GM12878 (cell line): ENCODE measurements at regions not wholly inside any gene's neighbourhood (a gene's known extent, or its start where the extent isn't known, plus 50 kb on each side); places are given as distances from the start of the nearest gene placed in this dataset.

Source experiments
- CREM ChIP-seq: IDR thresholded peaks from 2 replicates; pipeline ENCODE4 v1.6.1; 2014; ENCODE audit warnings: antibody characterized with exemption, low read depth
- CTCF ChIP-seq, 3 experiments: IDR thresholded peaks in 2 of 3; conservative IDR thresholded peaks in 1 of 3; 2 replicates each; pipeline ENCODE4 v1.5.1; 2011; ENCODE audit warnings: low read depth in 3 of 3, low read length in 3 of 3, mild to moderate bottlenecking in 3 of 3, control low read depth in 2 of 3, moderate library complexity in 2 of 3, inconsistent platforms in 1 of 3, mixed read lengths in 1 of 3; ENCODE audit not compliant: control insufficient read depth in 2 of 3, insufficient read depth in 1 of 3; ENCODE audit errors: extremely low read depth in 1 of 3
- EP300 ChIP-seq, 2 experiments: fragments of 150-350 bp in 1 of 2; IDR thresholded peaks; 2 replicates each; pipeline ENCODE4 v1.6.1; 2011 to 2012; ENCODE audit warnings: low read depth in 2 of 2, low read length in 2 of 2, borderline replicate concordance in 1 of 2, improper control_type of control experiment in 1 of 2, inconsistent platforms in 1 of 2; ENCODE audit not compliant: control insufficient read depth in 1 of 2
- FOS ChIP-seq: IDR thresholded peaks from 3 replicates; pipeline ENCODE4 v1.6.1; 2011; ENCODE audit warnings: borderline replicate concordance; ENCODE audit not compliant: insufficient read length; ENCODE audit errors: extremely low read depth
- GABPA ChIP-seq: IDR thresholded peaks from 2 replicates; pipeline ENCODE4 v1.6.1; 2014; ENCODE audit warnings: antibody characterized with exemption, low read depth, mild to moderate bottlenecking, inconsistent platforms
- KAT2A ChIP-seq: conservative IDR thresholded peaks from 2 replicates; pipeline ENCODE4 v1.6.1; 2011; ENCODE audit warnings: low read depth, low read length; ENCODE audit not compliant: control insufficient read depth
- MAX ChIP-seq: IDR thresholded peaks from 2 replicates; pipeline ENCODE4 v1.6.1; 2012; ENCODE audit warnings: low read depth, low read length, improper control_type of control experiment
- NR2C2 ChIP-seq: IDR thresholded peaks from 2 replicates; pipeline ENCODE4 v1.6.1; 2011; ENCODE audit warnings: borderline replicate concordance, low read depth; ENCODE audit not compliant: control insufficient read depth, insufficient read length
- POLR2A ChIP-seq: IDR thresholded peaks from 2 replicates; pipeline ENCODE4 v1.6.1; 2011; ENCODE audit warnings: low read depth, mild to moderate bottlenecking, low read length
- SREBF1 ChIP-seq: IDR thresholded peaks from 2 replicates; pipeline ENCODE4 v1.6.1; 2012; ENCODE audit warnings: mild to moderate bottlenecking, low read length
- TAF1 ChIP-seq: IDR thresholded peaks from 2 replicates; pipeline ENCODE4 v1.6.1; 2011; ENCODE audit warnings: mild to moderate bottlenecking, low read depth, low read length, borderline replicate concordance
- ZNF24 ChIP-seq: fragments of 450-650 bp; IDR thresholded peaks from 2 replicates; pipeline ENCODE4 v1.6.1; 2017; ENCODE audit warnings: antibody characterized with exemption, mild to moderate bottlenecking

GRCh38 chr21:28587748-28588147, 404.9 kb downstream of the LTN1 start:
- no peak for TF ChIP-seq CTCF (IDR thresholded peaks at IDR 0.05 in 2 of 3, conservative IDR thresholded peaks at IDR 0.05 in 1 of 3; ENCODE audit: control insufficient read depth in 2 of 3, extremely low read depth in 1 of 3, insufficient read depth in 1 of 3, low read depth in 3 of 3, low read length in 3 of 3)
- no peak for TF ChIP-seq CREM
- TF ChIP-seq NR2C2 = no peak
- TF ChIP-seq KAT2A = no peak
- TF ChIP-seq TAF1 = no peak
- no peak for TF ChIP-seq EP300 (IDR thresholded peaks at IDR 0.05; ENCODE audit: borderline replicate concordance in 1 of 2, control insufficient read depth in 1 of 2, low read depth in 2 of 2, low read length in 2 of 2)
- TF ChIP-seq POLR2A = no peak
- TF ChIP-seq MAX = no peak
- no peak for TF ChIP-seq ZNF24
- TF ChIP-seq SREBF1 = no peak
- TF ChIP-seq FOS = no peak
- TF ChIP-seq GABPA = no peak
